Heart left ventricle (tissue), 16 donors: ENCODE measurements at regions not wholly inside any gene's neighbourhood (a gene's known extent, or its start where the extent isn't known, plus 50 kb on each side); places are given as distances from the start of the nearest gene placed in this dataset.

Source experiments
- ATAC-seq, 4 donors: fragments of 200-7000 bp; cut with Tn5 transposase; one replicate each; pipeline ENCODE4 v1.9.1; 2020 to 2022; ENCODE audit warnings: moderate library complexity in 4 of 4, mild to moderate bottlenecking in 3 of 4, moderate number of reproducible peaks in 1 of 4
- DNase-seq, 5 donors: peaks; one replicate each; pipeline ENCODE4 v3.0.0-alpha.2; 2020
- H3K27ac ChIP-seq, 12 donors: fragments of 200-600 bp; sonication (generic) in 4 of 12; one replicate each; pipeline versions ENCODE4 v1.5.0 to v1.8.0; 2016 to 2022; ENCODE audit warnings: mild to moderate bottlenecking in 2 of 12
- H3K27me3 ChIP-seq, 9 donors: fragments of 200-600 bp; sonication (generic) in 2 of 9; one replicate each; pipeline versions ENCODE4 v1.5.1 to v1.8.0; 2016 to 2022; ENCODE audit warnings: mild to moderate bottlenecking in 3 of 9
- H3K36me3 ChIP-seq, 9 donors: fragments of 200-600 bp; sonication (generic) in 2 of 9; one replicate each; pipeline versions ENCODE4 v1.5.0 to v1.8.0; 2018 to 2022; ENCODE audit warnings: mild to moderate bottlenecking in 2 of 9
- H3K4me1 ChIP-seq, 12 donors: fragments of 200-600 bp; sonication (generic) in 4 of 12; one replicate each; pipeline versions ENCODE4 v1.5.0 to v1.8.0; 2016 to 2022; ENCODE audit warnings: mild to moderate bottlenecking in 3 of 12
- H3K4me3 ChIP-seq, 12 donors: fragments of 200-600 bp; sonication (generic) in 4 of 12; one replicate each; pipeline versions ENCODE4 v1.5.0 to v1.8.0; 2017 to 2022; ENCODE audit warnings: mild to moderate bottlenecking in 9 of 12, moderate library complexity in 4 of 12
- H3K9me3 ChIP-seq, 12 donors: fragments of 200-600 bp; sonication (generic) in 4 of 12; one replicate each; pipeline versions ENCODE4 v1.5.0 to v1.8.0; 2016 to 2022; ENCODE audit warnings: mild to moderate bottlenecking in 1 of 12
- CTCF ChIP-seq, 12 donors: fragments of 200-600 bp; sonication (generic) in 4 of 12; IDR thresholded peaks; one replicate each; pipeline versions ENCODE4 v1.5.0 to v1.8.0; 2018 to 2022; ENCODE audit warnings: antibody characterized with exemption in 12 of 12, mild to moderate bottlenecking in 5 of 12
- POLR2A ChIP-seq, 2 donors: fragments of 450-650 bp; IDR thresholded peaks; one replicate each; pipeline ENCODE4 v1.6.1; 2017; ENCODE audit warnings: antibody characterized with exemption in 2 of 2, mild to moderate bottlenecking in 2 of 2, moderate library complexity in 2 of 2
- WGBS, 4 donors: extraction: QIAGEN DNeasy Blood & Tissue Kit in 2 of 4; methylation state at CpG; one replicate each; pipeline versions ENCODE4 v1.1.5 to v1.1.7; 2013 to 2018; 5-methylcytosine and 5-hydroxymethylcytosine counted together
- intact Hi-C, 10 donors: fragments of 100-400 bp; cut with DNase I; formaldehyde crosslinking; loops; one replicate each; pipeline versions ENCODE4 v1.11.1 to v1.14.2; 2022
- donor health status: ischemic (EF 13 %, LVEDD 7.1; RV severe dilation, severe dysfunction).
- donor health status: healthy with polysubstance abuse.
- donor health status: DM: no; HTN: yes; CAD: no.
- donor health status: DM: no; HTN: no; CAD: no.
- donor health status: ischemic (EF 25% LVEDD 6.9; RV normal size, moderate dysfunction).
- donor health status: ischemic (EF 25% LVEDD 5.7; RV mildly dilated, moderate dysfunction).
- donor health status: healthy.
- donor health status: DM: yes; HTN: yes; CAD: no.
- donor health status: ischemic (EF 35%, LVEDD 5.7; RV mildly dilated, moderate dysfunction).
- donor health status: nonischemic (EF 11% LVEDD 7.7; RV severe dilation, severe dysfunction).
- donor health status: DM: yes; HTN: yes; CAD: no.
- donor health status: PGD.
- donor health status: ischemic (EF 29% LVEDD 5.4; RV normal size, mild dysfunction).
- donor health status: nonischemic (EF 23%, LVEDD 6.1; RV moderate dilation, normal function).

GRCh38 chr5:73264631-73265030 lies 91.6 kb downstream of the TMEM174 start:
- peaks cover 0 to 31% (median 10%) of the 10 kb centered on the region in 9 donors for H3K27me3 ChIP-seq
- ATAC-seq, result no peak
- no peaks in the 10 kb centered on the region for H3K4me1 ChIP-seq
- H3K4me3 ChIP-seq, result no peak overlapping the region
- TF ChIP-seq POLR2A (IDR thresholded peaks at IDR 0.05) (no peak), CTCF (IDR thresholded peaks at IDR 0.05) (no peak)
- no peak for DNase-seq
- intact Hi-C loops, result loop anchor here in 1 of 10 donors (5.0 kb wide), 1 partner anchor 632 kb away; no protein-coding TSS in a partner anchor
- H3K9me3 ChIP-seq, result no peaks in the 10 kb centered on the region
- 75 to 82% (median 78%) methylated on average over 5 of the region's 5 CpGs for WGBS, 4 donors
- no peaks in the 10 kb centered on the region for H3K36me3 ChIP-seq
- H3K27ac ChIP-seq, result no peak overlapping the region

- TF ChIP-seq POLR2A (IDR thresholded peaks at IDR 0.05), result no peak
- TF ChIP-seq CTCF (IDR thresholded peaks at IDR 0.05), result no peak
- Histone ChIP-seq H3K4me1 (no peaks in the 10 kb centered on the region), H3K36me3 (no peaks in the 10 kb centered on the region), H3K4me3 (no peak overlapping the region), H3K27ac (no peak overlapping the region), H3K27me3 (peaks cover 0 to 18% (median 4%) of the 10 kb centered on the region in 9 donors), H3K9me3 (no peaks in the 10 kb centered on the region)
- ATAC-seq (no peak), DNase-seq (no peak)
- intact Hi-C loops, result no loop called here
Observed at GRCh38 chr5:73263001-73263710, 90.2 kb downstream of the TMEM174 start.

GRCh38 chr5:73256862-73257261 lies 83.9 kb downstream of the TMEM174 start:
- H3K4me1 ChIP-seq, result no peaks in the 10 kb centered on the region
- ATAC-seq (no peak), DNase-seq (no peak)
- 74 to 89% (median 85%) methylated on average over 1 of the region's 1 CpG for WGBS, 4 donors
- H3K9me3 ChIP-seq, result peaks cover 0 to 15% (median 0%) of the 10 kb centered on the region in 12 donors
- no peak overlapping the region for H3K4me3 ChIP-seq
- TF ChIP-seq POLR2A (IDR thresholded peaks at IDR 0.05), result no peak
- no peak for TF ChIP-seq CTCF (IDR thresholded peaks at IDR 0.05)
- H3K27me3 ChIP-seq, result peaks cover 0 to 29% (median 3%) of the 10 kb centered on the region in 9 donors
- intact Hi-C loops, result no loop called here
- no peak overlapping the region for H3K27ac ChIP-seq
- H3K36me3 ChIP-seq, result no peaks in the 10 kb centered on the region

DNA sequence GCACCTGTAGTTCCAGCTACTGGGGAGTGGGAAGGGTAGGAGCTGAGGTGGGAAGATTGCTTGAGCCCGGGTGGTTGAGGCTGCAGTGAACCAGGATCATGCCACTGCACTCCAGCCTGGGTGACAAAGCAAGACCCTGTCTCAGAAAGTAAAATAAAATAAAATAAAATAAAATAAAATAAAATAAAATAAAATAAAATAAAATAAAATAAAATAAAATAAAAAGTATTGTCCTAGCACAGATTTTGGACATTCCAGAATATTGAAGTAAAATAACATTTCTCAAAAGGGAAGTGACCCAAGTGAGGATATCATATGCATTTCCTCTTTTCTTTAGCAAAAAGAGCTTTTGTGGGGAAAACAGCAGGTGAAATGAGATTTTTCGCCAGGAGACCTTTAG lies 83.5 kb downstream of the TMEM174 start:
- intact Hi-C loops, result no loop called here
- Histone ChIP-seq H3K4me3 (no peak overlapping the region), H3K27me3 (peaks cover 0 to 33% (median 3%) of the 10 kb centered on the region in 9 donors), H3K36me3 (no peaks in the 10 kb centered on the region), H3K27ac (no peak overlapping the region), H3K4me1 (no peaks in the 10 kb centered on the region), H3K9me3 (peaks cover 0 to 15% (median 0%) of the 10 kb centered on the region in 12 donors)
- ATAC-seq (no peak), DNase-seq (no peak)
- 75 to 90% (median 82%) methylated on average over 2 of the region's 2 CpGs for WGBS, 4 donors
- no peak for TF ChIP-seq POLR2A (IDR thresholded peaks at IDR 0.05)
- no peak for TF ChIP-seq CTCF (IDR thresholded peaks at IDR 0.05)
